ENCODE measurements at regions not wholly inside any gene's neighbourhood (a gene's known extent, or its start where the extent isn't known, plus 50 kb on each side); places are given as distances from the start of the nearest gene placed in this dataset.
A peak's percentile ranks its signal among the peaks of the same experiment; 100 is the strongest.

GRCh38 chr2:12844511-12844910 is 127.8 kb downstream of the TRIB2 start:
- H3K27me3 ChIP-seq, result no peaks in the 10 kb centered on the region
- H3K36me3 ChIP-seq, result no peaks in the 10 kb centered on the region
- no peak for TF ChIP-seq CTCF (IDR thresholded peaks at IDR 0.05)
- H3K9me3 ChIP-seq, result no peaks in the 10 kb centered on the region
- no peak for DNase-seq (ENCODE audit: low spot score)
- H3K4me3 ChIP-seq, result no peak overlapping the region
- H3K4me1 ChIP-seq, result no peaks in the 10 kb centered on the region
- peak overlapping the region in 1 of 2 donors; percentile 34 for H3K27ac ChIP-seq

GRCh38 chr2:12847694-12848575 is 131.2 kb downstream of the TRIB2 start:
- H3K9me3 ChIP-seq, result no peaks in the 10 kb centered on the region
- H3K4me1 ChIP-seq, result no peaks in the 10 kb centered on the region
- H3K4me3 ChIP-seq, result no peak overlapping the region
- DNase-seq (ENCODE audit: low spot score), result no peak
- no peaks in the 10 kb centered on the region for H3K36me3 ChIP-seq
- no peak for TF ChIP-seq CTCF (IDR thresholded peaks at IDR 0.05)
- no peak overlapping the region for H3K27ac ChIP-seq
- no peaks in the 10 kb centered on the region for H3K27me3 ChIP-seq

- H3K9me3 ChIP-seq, result no peaks in the 10 kb centered on the region
- no peak for DNase-seq (ENCODE audit: low spot score)
- no peaks in the 10 kb centered on the region for H3K36me3 ChIP-seq
- TF ChIP-seq CTCF (IDR thresholded peaks at IDR 0.05), result no peak
- H3K27me3 ChIP-seq, result no peaks in the 10 kb centered on the region
- no peak overlapping the region for H3K27ac ChIP-seq
- no peak overlapping the region for H3K4me3 ChIP-seq
- no peaks in the 10 kb centered on the region for H3K4me1 ChIP-seq
Observed at GRCh38 chr2:12852135-12852534, 135.4 kb downstream of the TRIB2 start.

GRCh38 chr2:12854001-12854530 is 137.3 kb downstream of the TRIB2 start:
- no peaks in the 10 kb centered on the region for H3K4me1 ChIP-seq
- H3K27ac ChIP-seq, result no peak overlapping the region
- DNase-seq (ENCODE audit: low spot score), result no peak
- TF ChIP-seq CTCF (IDR thresholded peaks at IDR 0.05), result no peak
- no peaks in the 10 kb centered on the region for H3K9me3 ChIP-seq
- H3K27me3 ChIP-seq, result no peaks in the 10 kb centered on the region
- H3K36me3 ChIP-seq, result no peaks in the 10 kb centered on the region
- H3K4me3 ChIP-seq, result no peak overlapping the region

- no peaks in the 10 kb centered on the region for H3K36me3 ChIP-seq
- no peak for DNase-seq (ENCODE audit: low spot score)
- TF ChIP-seq CTCF (IDR thresholded peaks at IDR 0.05), result no peak
Observed at GRCh38 chr2:12855508-12855907, 138.8 kb downstream of the TRIB2 start.

More at GRCh38 chr2:12855508-12855907, 138.8 kb downstream of the TRIB2 start:
- Histone ChIP-seq H3K27ac (no peak overlapping the region), H3K27me3 (no peaks in the 10 kb centered on the region), H3K9me3 (no peaks in the 10 kb centered on the region), H3K4me1 (no peaks in the 10 kb centered on the region), H3K4me3 (no peak overlapping the region)
